GM10266 (cell line): ENCODE measurements at regions not wholly inside any gene's neighbourhood (a gene's known extent, or its start where the extent isn't known, plus 50 kb on each side); places are given as distances from the start of the nearest gene placed in this dataset.

Experiments
- DNase-seq: peaks from one replicate; pipeline ENCODE4 v3.0.0; 2012; ENCODE audit errors: extremely low spot score
- TF ChIP-seq, protein P1 (sequence below): IDR thresholded peaks from 2 replicates; pipeline ENCODE4 v1.5.1; 2012; ENCODE audit warnings: mild to moderate bottlenecking, low read depth; ENCODE audit not compliant: control insufficient read depth, insufficient read depth; ENCODE audit errors: missing control alignments

DNA sequence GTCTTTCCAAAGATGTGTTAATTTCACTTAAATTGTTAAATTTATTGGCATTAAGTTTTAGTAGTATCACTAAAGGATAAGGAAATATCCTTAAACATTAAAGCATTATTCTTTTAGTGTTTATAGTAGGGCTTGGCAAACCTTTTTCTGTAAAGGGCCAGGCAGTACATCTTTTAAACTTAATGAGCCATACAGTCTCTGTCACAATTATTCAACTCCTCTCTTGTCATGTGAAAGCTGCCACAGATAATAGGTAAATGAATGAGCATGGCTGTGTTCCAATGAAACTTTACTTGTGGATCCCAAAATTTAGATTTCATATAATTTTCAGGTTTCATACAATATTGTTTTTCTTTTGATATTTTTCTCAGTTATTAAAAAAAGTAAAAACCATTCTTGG lies 268.2 kb upstream of the C11orf87 start:
- TF ChIP-seq, protein P1, sequence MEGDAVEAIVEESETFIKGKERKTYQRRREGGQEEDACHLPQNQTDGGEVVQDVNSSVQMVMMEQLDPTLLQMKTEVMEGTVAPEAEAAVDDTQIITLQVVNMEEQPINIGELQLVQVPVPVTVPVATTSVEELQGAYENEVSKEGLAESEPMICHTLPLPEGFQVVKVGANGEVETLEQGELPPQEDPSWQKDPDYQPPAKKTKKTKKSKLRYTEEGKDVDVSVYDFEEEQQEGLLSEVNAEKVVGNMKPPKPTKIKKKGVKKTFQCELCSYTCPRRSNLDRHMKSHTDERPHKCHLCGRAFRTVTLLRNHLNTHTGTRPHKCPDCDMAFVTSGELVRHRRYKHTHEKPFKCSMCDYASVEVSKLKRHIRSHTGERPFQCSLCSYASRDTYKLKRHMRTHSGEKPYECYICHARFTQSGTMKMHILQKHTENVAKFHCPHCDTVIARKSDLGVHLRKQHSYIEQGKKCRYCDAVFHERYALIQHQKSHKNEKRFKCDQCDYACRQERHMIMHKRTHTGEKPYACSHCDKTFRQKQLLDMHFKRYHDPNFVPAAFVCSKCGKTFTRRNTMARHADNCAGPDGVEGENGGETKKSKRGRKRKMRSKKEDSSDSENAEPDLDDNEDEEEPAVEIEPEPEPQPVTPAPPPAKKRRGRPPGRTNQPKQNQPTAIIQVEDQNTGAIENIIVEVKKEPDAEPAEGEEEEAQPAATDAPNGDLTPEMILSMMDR: no peak
- DNase-seq: no peak

DNA sequence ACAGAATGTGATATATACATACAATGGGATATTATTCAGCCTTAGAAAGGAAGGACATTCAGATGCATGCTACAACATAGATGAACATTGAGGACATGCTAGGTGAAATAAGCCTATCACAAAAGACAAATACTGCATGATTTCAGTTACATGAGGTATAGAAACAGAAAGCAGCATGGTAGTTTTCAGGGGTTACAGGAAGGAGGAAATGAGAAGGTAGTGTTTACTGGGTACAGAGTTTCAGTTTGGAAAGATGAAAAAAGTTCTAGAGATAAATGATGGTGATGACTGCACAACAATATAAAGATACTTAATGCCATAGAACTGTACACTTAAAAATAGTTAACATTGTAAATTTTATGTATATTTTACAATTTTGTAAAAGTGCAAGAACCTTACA lies 266.7 kb upstream of the C11orf87 start:
- no peak for DNase-seq

DNA sequence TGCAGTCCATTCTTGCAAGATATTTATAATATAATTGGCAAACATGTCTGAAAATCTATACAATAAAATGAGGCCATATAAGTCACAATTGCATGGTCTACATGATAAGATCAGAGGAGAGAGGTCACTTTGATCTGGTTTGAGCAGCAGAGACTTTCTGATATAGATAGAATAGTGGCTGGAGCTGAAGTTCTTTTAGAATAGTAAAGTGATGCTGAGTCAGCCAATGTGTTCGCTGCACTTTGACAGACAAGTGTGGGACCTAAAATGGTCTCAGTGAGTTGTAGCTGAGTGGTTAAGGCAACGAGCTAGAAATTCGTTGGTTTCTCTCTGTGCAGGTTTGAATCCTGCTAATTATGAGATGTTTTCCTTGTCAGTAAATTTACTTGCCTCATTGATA lies 257.0 kb upstream of the C11orf87 start:
- TF ChIP-seq, protein P1: no peak
- DNase-seq: no peak

More for the DNA sequence above, 266.7 kb upstream of the C11orf87 start:
- TF ChIP-seq, protein P1: no peak

DNA sequence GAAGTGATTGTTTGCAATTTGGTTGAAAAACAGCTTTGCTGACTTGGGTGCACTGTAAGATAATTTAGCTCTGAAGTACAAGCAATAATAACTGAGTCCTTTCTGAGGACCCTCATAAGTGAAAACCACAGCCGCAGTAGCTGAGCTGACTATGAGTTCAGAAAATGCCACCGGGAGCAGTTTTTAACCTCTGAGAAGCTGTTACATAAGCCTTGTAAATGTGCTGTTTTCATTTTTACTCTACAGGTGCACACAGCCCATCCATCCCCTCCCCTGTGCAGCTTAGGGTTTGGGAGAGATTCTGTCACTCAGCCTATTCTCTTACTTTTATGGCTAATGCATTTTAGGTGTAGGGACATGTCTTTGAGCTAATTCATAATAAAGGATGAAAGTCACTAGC lies 255.5 kb upstream of the C11orf87 start:
- no peak for DNase-seq
- TF ChIP-seq, protein P1: no peak

DNA sequence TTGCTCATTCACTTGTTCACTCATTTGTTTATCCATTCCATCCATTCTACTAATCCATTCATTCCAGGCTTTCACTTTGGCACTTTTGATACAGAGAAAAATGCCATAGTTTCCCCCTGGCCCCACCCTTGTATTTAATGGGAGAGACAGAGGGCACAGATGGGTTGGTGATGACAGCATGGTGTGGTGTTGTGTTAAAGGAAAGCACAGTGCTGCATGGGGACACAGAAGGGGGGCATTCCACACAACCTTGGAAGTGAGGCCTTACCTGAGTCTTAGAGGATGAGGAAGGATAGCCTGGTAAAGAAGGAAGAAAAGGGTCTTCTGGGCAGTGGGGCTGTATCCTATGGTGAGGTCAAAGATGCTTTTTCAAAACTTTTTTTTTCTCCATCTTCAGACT lies 248.5 kb upstream of the C11orf87 start:
- no peak for DNase-seq

DNA sequence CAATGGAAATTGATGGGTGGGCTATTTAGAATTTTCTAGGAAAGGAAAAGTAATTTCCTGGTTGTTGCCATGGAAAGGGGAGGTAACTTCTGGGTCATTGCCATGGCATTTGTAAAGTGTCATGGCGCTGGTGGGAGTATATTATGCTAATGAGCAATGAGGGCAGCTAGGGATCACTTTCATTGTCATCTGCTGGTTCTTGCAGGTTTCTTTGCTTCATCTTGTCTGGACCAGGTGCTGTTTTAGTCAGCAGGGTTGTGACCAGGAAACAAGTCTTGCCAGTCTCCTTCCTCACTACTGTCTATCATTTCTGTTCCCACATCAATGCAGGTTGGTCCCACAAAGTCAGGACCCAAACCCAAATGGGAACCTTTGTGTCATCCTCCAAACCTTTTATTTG lies 237.6 kb upstream of the C11orf87 start:
- no peak for DNase-seq
- TF ChIP-seq, protein P1: no peak

More for the DNA sequence above, 248.5 kb upstream of the C11orf87 start:
- TF ChIP-seq, protein P1: no peak

DNA sequence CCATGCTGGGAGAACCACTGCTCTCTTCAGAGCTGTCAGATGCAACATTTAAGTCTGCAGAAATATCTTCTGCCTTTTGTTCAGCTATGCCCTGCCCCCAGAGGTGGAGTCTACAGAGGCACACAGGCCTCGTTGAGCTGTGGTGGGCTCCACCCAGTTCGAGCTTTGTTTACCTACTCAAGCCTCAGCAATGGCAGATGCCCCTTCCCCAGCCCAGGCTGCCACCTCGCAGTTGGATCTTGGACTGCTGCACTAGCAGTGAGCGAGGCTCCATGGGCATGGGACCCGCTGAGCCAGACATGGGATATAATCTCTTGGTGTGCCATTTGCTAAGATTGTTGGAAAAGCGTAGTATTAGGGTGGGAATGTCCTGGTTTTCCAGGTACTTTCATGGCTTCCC lies 229.1 kb upstream of the C11orf87 start:
- DNase-seq: no peak
- TF ChIP-seq, protein P1: no peak

DNA sequence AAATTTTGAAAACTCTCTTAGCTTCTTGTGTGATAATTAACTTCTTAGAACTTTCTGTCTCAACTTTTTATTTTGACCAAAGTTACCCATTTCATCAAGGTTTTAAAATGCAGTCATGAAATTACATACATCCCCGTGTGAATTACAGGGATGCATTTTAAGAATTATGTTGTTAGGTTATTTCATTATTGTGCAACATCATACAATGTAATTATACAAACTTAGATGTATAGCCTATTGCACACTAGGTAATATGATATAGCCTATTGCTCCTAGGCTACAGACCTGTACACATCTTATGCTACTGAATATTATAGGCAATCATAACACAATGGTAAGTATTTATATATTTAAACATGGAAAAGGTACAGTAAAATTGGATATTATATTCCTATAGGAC lies 228.1 kb upstream of the C11orf87 start:
- DNase-seq: no peak
- TF ChIP-seq, protein P1: no peak
